Parathyroid adenoma (tissue), 2 donors: ENCODE measurements at regions not wholly inside any gene's neighbourhood (a gene's known extent, or its start where the extent isn't known, plus 50 kb on each side); places are given as distances from the start of the nearest gene placed in this dataset.

Experiments used
- H2AFZ ChIP-seq: fragments of 300-600 bp; sonication (generic); one replicate; pipeline ENCODE4 v1.7.0; 2017; ENCODE audit warnings: antibody characterized with exemption, mild to moderate bottlenecking
- H3K27ac ChIP-seq: fragments of 300-600 bp; sonication (generic); one replicate; pipeline ENCODE4 v1.7.0; 2017
- H3K27me3 ChIP-seq: fragments of 300-600 bp; sonication (generic); one replicate; pipeline ENCODE4 v1.7.0; 2017; ENCODE audit warnings: low read length; ENCODE audit not compliant: control insufficient read depth, insufficient read depth
- H3K36me3 ChIP-seq: fragments of 300-600 bp; sonication (generic); one replicate; pipeline ENCODE4 v1.7.0; 2017; ENCODE audit warnings: low read length; ENCODE audit not compliant: control insufficient read depth, insufficient read depth
- H3K4me1 ChIP-seq: fragments of 300-600 bp; sonication (generic); one replicate; pipeline ENCODE4 v1.7.0; 2017; ENCODE audit warnings: control low read depth
- H3K4me2 ChIP-seq: fragments of 300-600 bp; sonication (generic); one replicate; pipeline ENCODE4 v1.7.0; 2017; ENCODE audit warnings: low read length
- H3K4me3 ChIP-seq: fragments of 300-600 bp; sonication (generic); one replicate; pipeline ENCODE4 v1.7.0; 2017; ENCODE audit warnings: low read depth, low read length
- H3K79me2 ChIP-seq: fragments of 300-600 bp; sonication (generic); one replicate; pipeline ENCODE4 v1.7.0; 2017; ENCODE audit warnings: control low read depth
- H3K9ac ChIP-seq: fragments of 300-600 bp; sonication (generic); one replicate; pipeline ENCODE4 v1.7.0; 2017; ENCODE audit warnings: mild to moderate bottlenecking
- H3K9me3 ChIP-seq: fragments of 300-600 bp; sonication (generic); one replicate; pipeline ENCODE4 v1.7.0; 2017; ENCODE audit warnings: low read length; ENCODE audit not compliant: control insufficient read depth
- CTCF ChIP-seq: fragments of 300-600 bp; sonication (generic); IDR thresholded peaks from one replicate; pipeline ENCODE4 v1.7.0; 2017; ENCODE audit warnings: antibody characterized with exemption, mild to moderate bottlenecking
- donor health status: primary hyperparathyroidism.

- Histone ChIP-seq H3K9me3 (no peaks in the 10 kb centered on the region), H3K9ac (no peak overlapping the region), H3K79me2 (no peaks in the 10 kb centered on the region), H3K4me1 (no peaks in the 10 kb centered on the region), H3K4me2 (no peak overlapping the region), H3K27ac (no peak overlapping the region), H3K36me3 (no peaks in the 10 kb centered on the region), H3K27me3 (no peaks in the 10 kb centered on the region), H3K4me3 (no peak overlapping the region), H2AFZ (no peak overlapping the region)
- no peak for TF ChIP-seq CTCF
Observed at GRCh38 chr6:1024161-1024560, 287.7 kb upstream of the FOXQ1 start.

GRCh38 chr6:1023229-1023628 is 288.7 kb upstream of the FOXQ1 start:
- Histone ChIP-seq H3K79me2 (no peaks in the 10 kb centered on the region), H3K4me1 (no peaks in the 10 kb centered on the region), H3K4me2 (no peak overlapping the region), H3K9me3 (no peaks in the 10 kb centered on the region), H2AFZ (no peak overlapping the region), H3K9ac (no peak overlapping the region), H3K27ac (no peak overlapping the region), H3K27me3 (no peaks in the 10 kb centered on the region), H3K4me3 (no peak overlapping the region), H3K36me3 (no peaks in the 10 kb centered on the region)
- TF ChIP-seq CTCF = no peak

- Histone ChIP-seq H2AFZ (no peak overlapping the region), H3K79me2 (no peaks in the 10 kb centered on the region), H3K9me3 (no peaks in the 10 kb centered on the region), H3K9ac (no peak overlapping the region), H3K4me2 (no peak overlapping the region), H3K36me3 (no peaks in the 10 kb centered on the region), H3K27me3 (no peaks in the 10 kb centered on the region), H3K4me3 (no peak overlapping the region), H3K4me1 (no peaks in the 10 kb centered on the region), H3K27ac (no peak overlapping the region)
- TF ChIP-seq CTCF = no peak
Observed at GRCh38 chr6:1022719-1023118, 289.2 kb upstream of the FOXQ1 start.

GRCh38 chr6:1020837-1021236 is 291.1 kb upstream of the FOXQ1 start:
- Histone ChIP-seq H3K4me1 (no peaks in the 10 kb centered on the region), H3K9me3 (no peaks in the 10 kb centered on the region), H3K27me3 (no peaks in the 10 kb centered on the region), H3K4me3 (no peak overlapping the region), H3K27ac (no peak overlapping the region), H2AFZ (no peak overlapping the region), H3K36me3 (no peaks in the 10 kb centered on the region), H3K9ac (no peak overlapping the region), H3K4me2 (no peak overlapping the region), H3K79me2 (no peaks in the 10 kb centered on the region)
- TF ChIP-seq CTCF = no peak

GRCh38 chr6:1020133-1020532 is 291.8 kb upstream of the FOXQ1 start:
- H3K4me2 ChIP-seq = no peak overlapping the region
- no peak overlapping the region for H3K4me3 ChIP-seq
- H3K36me3 ChIP-seq = no peaks in the 10 kb centered on the region
- TF ChIP-seq CTCF = no peak
- H3K27me3 ChIP-seq = no peaks in the 10 kb centered on the region
- H3K79me2 ChIP-seq = no peaks in the 10 kb centered on the region
- H2AFZ ChIP-seq = no peak overlapping the region
- H3K4me1 ChIP-seq = no peaks in the 10 kb centered on the region
- no peak overlapping the region for H3K27ac ChIP-seq
- H3K9ac ChIP-seq = no peak overlapping the region
- H3K9me3 ChIP-seq = no peaks in the 10 kb centered on the region
